ENCODE measurements at regions not wholly inside any gene's neighbourhood (a gene's known extent, or its start where the extent isn't known, plus 50 kb on each side); places are given as distances from the start of the nearest gene placed in this dataset.

- CTCF ChIA-PET = no interaction called here
- no peak for DNase-seq (ENCODE audit: low spot score)
These were observed 186.9 kb downstream of the LMBRD1 start for GRCh38 chr6:69609836-69610472.

GRCh38 chr6:69601132-69601531 is 195.7 kb downstream of the LMBRD1 start:
- Mint-ChIP-seq H3K4me3 (no peak overlapping the region), H3K27ac (no peak overlapping the region; the same call in 1 of the 2 replicates), H3K4me1 (peaks cover 4% of the 10 kb centered on the region; the same call in 1 of the 2 replicates), H3K27me3 (ENCODE audit: low read depth) (no peaks in the 10 kb centered on the region), H3K9me3 (no peaks in the 10 kb centered on the region), H3K36me3 (no peaks in the 10 kb centered on the region)
- POLR2A ChIA-PET = no interaction called here
- DNase-seq (ENCODE audit: low spot score) (no peak), ATAC-seq (no peak)
- no peak for TF ChIP-seq ETV6 (CRISPR knock-in tag; IDR thresholded peaks at IDR 0.05)
- CTCF ChIA-PET = no interaction called here

More at GRCh38 chr6:69609836-69610472, 186.9 kb downstream of the LMBRD1 start:
- Mint-ChIP-seq H3K27ac (no peak overlapping the region), H3K4me1 (no peaks in the 10 kb centered on the region), H3K36me3 (no peaks in the 10 kb centered on the region; the same call in 1 of the 2 replicates), H3K4me3 (no peak overlapping the region), H3K27me3 (ENCODE audit: low read depth) (no peaks in the 10 kb centered on the region), H3K9me3 (peaks cover 10% of the 10 kb centered on the region)
- ATAC-seq = no peak
- no peak for TF ChIP-seq JAZF1 (CRISPR knock-in tag; IDR thresholded peaks at IDR 0.05)
- no peak for TF ChIP-seq SOX15 (CRISPR knock-in tag; IDR thresholded peaks at IDR 0.05)
- TF ChIP-seq GRHL2 (CRISPR knock-in tag; IDR thresholded peaks at IDR 0.05; ENCODE audit: insufficient replicate concordance, severe bottlenecking) = no peak
- no peak for TF ChIP-seq ZMAT4 (CRISPR knock-in tag; IDR thresholded peaks at IDR 0.05)
- TF ChIP-seq AFF4 (CRISPR knock-in tag; IDR thresholded peaks at IDR 0.05; ENCODE audit: borderline replicate concordance) = no peak
- no peak for TF ChIP-seq ZNF396 (CRISPR knock-in tag; IDR thresholded peaks at IDR 0.05; ENCODE audit: borderline replicate concordance)
- no peak for TF ChIP-seq ETV6 (CRISPR knock-in tag; IDR thresholded peaks at IDR 0.05)
- TF ChIP-seq ZNF416 (CRISPR knock-in tag; IDR thresholded peaks at IDR 0.05) = no peak
- TF ChIP-seq MLX (CRISPR knock-in tag; IDR thresholded peaks at IDR 0.05) = no peak
- no peak for TF ChIP-seq HMGA2 (CRISPR knock-in tag; IDR thresholded peaks at IDR 0.05)
- no peak for TF ChIP-seq TP53 (CRISPR knock-in tag; IDR thresholded peaks at IDR 0.05)
- no peak for TF ChIP-seq E2F4 (CRISPR knock-in tag; IDR thresholded peaks at IDR 0.05; ENCODE audit: borderline replicate concordance, low read depth)
- no peak for TF ChIP-seq GABPB1 (CRISPR knock-in tag; IDR thresholded peaks at IDR 0.05)
- TF ChIP-seq IRF1 (CRISPR knock-in tag; IDR thresholded peaks at IDR 0.05) = no peak
- POLR2A ChIA-PET = no interaction called here

- TF ChIP-seq GRHL2 (CRISPR knock-in tag; IDR thresholded peaks at IDR 0.05; ENCODE audit: insufficient replicate concordance, severe bottlenecking) = no peak
- no peak for TF ChIP-seq ATF6 (CRISPR knock-in tag; IDR thresholded peaks at IDR 0.05)
- no peak for TF ChIP-seq E2F4 (CRISPR knock-in tag; IDR thresholded peaks at IDR 0.05; ENCODE audit: borderline replicate concordance, low read depth)
- Mint-ChIP-seq H3K27ac (no peak overlapping the region), H3K27me3 (ENCODE audit: low read depth) (no peaks in the 10 kb centered on the region), H3K4me1 (no peaks in the 10 kb centered on the region), H3K9me3 (no peaks in the 10 kb centered on the region), H3K36me3 (no peaks in the 10 kb centered on the region), H3K4me3 (no peak overlapping the region)
- CTCF ChIA-PET = no interaction called here
- POLR2A ChIA-PET = no interaction called here
- DNase-seq (ENCODE audit: low spot score) (no peak), ATAC-seq (no peak)
These were observed 202.4 kb downstream of the LMBRD1 start for GRCh38 chr6:69594405-69594804.

Measured in WTC11 (cell line).